Panc1 (cell line): ENCODE measurements at regions not wholly inside any gene's neighbourhood (a gene's known extent, or its start where the extent isn't known, plus 50 kb on each side); places are given as distances from the start of the nearest gene placed in this dataset.

ENCODE experiments used
- POLR2AphosphoS5 ChIP-seq: IDR thresholded peaks from 2 replicates; pipeline ENCODE4 v1.6.1; 2012; ENCODE audit warnings: mild to moderate bottlenecking, low read depth, low read length, moderate library complexity
- SIN3A ChIP-seq: IDR thresholded peaks from 2 replicates; pipeline ENCODE4 v1.6.1; 2012; ENCODE audit warnings: low read depth, mild to moderate bottlenecking, low read length, moderate library complexity, borderline replicate concordance; ENCODE audit not compliant: insufficient read depth
- TF ChIP-seq, protein P1 (sequence below): fragments of 450-650 bp; IDR thresholded peaks from 2 replicates; pipeline ENCODE4 v1.5.1; 2017; ENCODE audit warnings: mild to moderate bottlenecking
- TF ChIP-seq, protein P2 (sequence below), 2 experiments: IDR thresholded peaks; 2 replicates each; pipeline ENCODE4 v1.6.1; 2011 to 2012; ENCODE audit warnings: low read depth in 2 of 2, control low read depth in 1 of 2, low read length in 1 of 2, mild to moderate bottlenecking in 1 of 2, moderate library complexity in 1 of 2; ENCODE audit not compliant: insufficient read depth in 1 of 2

DNA sequence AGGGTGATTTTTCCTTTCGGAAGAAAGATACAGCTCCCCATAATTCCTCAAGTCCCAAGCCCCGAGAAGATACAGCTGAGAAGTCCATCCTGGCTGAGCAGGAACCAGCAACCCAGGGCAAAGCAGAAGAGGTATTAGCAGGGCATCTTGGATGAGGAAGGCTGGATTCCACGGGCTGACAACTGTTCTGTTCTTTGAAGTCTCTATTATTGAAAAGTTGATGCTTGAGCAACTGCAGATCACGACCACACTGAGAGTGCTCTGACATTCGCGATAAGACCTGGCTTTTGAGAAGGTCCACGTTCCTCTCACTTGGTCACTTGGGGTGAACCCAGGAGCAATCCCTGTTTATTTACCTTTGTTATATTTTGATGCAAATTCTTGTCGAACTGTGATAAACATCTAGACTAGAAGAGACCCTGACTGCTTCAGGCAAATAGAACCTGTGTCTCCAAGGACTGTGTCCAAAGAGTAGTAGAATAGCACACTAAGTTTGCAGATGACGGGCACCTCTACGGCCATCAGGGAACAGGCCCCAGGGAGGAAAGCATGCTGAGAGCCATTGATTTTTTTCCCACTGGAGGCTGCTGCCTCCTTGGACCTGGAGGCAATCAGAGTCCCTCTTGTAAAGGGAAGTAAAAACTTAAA, 133.1 kb downstream of the ARL4C start:
- TF ChIP-seq SIN3A (no peak), POLR2AphosphoS5 (no peak)
- TF ChIP-seq, protein P1, sequence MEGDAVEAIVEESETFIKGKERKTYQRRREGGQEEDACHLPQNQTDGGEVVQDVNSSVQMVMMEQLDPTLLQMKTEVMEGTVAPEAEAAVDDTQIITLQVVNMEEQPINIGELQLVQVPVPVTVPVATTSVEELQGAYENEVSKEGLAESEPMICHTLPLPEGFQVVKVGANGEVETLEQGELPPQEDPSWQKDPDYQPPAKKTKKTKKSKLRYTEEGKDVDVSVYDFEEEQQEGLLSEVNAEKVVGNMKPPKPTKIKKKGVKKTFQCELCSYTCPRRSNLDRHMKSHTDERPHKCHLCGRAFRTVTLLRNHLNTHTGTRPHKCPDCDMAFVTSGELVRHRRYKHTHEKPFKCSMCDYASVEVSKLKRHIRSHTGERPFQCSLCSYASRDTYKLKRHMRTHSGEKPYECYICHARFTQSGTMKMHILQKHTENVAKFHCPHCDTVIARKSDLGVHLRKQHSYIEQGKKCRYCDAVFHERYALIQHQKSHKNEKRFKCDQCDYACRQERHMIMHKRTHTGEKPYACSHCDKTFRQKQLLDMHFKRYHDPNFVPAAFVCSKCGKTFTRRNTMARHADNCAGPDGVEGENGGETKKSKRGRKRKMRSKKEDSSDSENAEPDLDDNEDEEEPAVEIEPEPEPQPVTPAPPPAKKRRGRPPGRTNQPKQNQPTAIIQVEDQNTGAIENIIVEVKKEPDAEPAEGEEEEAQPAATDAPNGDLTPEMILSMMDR: no peak
- TF ChIP-seq, protein P2, sequence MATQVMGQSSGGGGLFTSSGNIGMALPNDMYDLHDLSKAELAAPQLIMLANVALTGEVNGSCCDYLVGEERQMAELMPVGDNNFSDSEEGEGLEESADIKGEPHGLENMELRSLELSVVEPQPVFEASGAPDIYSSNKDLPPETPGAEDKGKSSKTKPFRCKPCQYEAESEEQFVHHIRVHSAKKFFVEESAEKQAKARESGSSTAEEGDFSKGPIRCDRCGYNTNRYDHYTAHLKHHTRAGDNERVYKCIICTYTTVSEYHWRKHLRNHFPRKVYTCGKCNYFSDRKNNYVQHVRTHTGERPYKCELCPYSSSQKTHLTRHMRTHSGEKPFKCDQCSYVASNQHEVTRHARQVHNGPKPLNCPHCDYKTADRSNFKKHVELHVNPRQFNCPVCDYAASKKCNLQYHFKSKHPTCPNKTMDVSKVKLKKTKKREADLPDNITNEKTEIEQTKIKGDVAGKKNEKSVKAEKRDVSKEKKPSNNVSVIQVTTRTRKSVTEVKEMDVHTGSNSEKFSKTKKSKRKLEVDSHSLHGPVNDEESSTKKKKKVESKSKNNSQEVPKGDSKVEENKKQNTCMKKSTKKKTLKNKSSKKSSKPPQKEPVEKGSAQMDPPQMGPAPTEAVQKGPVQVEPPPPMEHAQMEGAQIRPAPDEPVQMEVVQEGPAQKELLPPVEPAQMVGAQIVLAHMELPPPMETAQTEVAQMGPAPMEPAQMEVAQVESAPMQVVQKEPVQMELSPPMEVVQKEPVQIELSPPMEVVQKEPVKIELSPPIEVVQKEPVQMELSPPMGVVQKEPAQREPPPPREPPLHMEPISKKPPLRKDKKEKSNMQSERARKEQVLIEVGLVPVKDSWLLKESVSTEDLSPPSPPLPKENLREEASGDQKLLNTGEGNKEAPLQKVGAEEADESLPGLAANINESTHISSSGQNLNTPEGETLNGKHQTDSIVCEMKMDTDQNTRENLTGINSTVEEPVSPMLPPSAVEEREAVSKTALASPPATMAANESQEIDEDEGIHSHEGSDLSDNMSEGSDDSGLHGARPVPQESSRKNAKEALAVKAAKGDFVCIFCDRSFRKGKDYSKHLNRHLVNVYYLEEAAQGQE (IDR thresholded peaks at IDR 0.05; ENCODE audit: insufficient read depth in 1 of 2, low read depth in 2 of 2, low read length in 1 of 2): no peak
